ENCODE measurements at regions not wholly inside any gene's neighbourhood (a gene's known extent, or its start where the extent isn't known, plus 50 kb on each side); places are given as distances from the start of the nearest gene placed in this dataset.

GRCh38 chr3:145820170-145820569, 340.8 kb downstream of the PLOD2 start:
- Histone ChIP-seq H3K4me1 (ENCODE audit: control insufficient read depth, insufficient read depth, low read depth, low read length) (no peaks in the 10 kb centered on the region), H4K8ac (ENCODE audit: low read length) (no peak overlapping the region), H3K9ac (ENCODE audit: low read length) (no peak overlapping the region), H4K91ac (ENCODE audit: low read length) (no peak overlapping the region), H3K27me3 (ENCODE audit: control insufficient read depth in 1 of 2, insufficient read depth in 1 of 2, low read length in 2 of 2) (no peaks in the 10 kb centered on the region), H2AK5ac (ENCODE audit: low read length, severe bottlenecking) (no peak overlapping the region), H2BK5ac (ENCODE audit: low read depth, low read length, poor library complexity, severe bottlenecking) (no peak overlapping the region), H3K4me3 (ENCODE audit: insufficient read depth in 1 of 2, low read depth in 1 of 2, low read length in 2 of 2) (no peak overlapping the region), H3K27ac (ENCODE audit: low read length, poor library complexity, severe bottlenecking) (no peak overlapping the region), H3K4me2 (ENCODE audit: low read length, poor library complexity, severe bottlenecking) (no peak overlapping the region), H2BK120ac (ENCODE audit: low read depth, low read length) (no peak overlapping the region), H3K23ac (ENCODE audit: low read length in 2 of 2) (no peak overlapping the region), H3K14ac (ENCODE audit: low read length in 2 of 2) (no peak overlapping the region), H3K4ac (ENCODE audit: low read depth in 1 of 2, low read length in 2 of 2) (no peak overlapping the region), H2BK15ac (ENCODE audit: low read depth, poor library complexity, severe bottlenecking) (no peak overlapping the region), H2BK12ac (ENCODE audit: low read length in 2 of 2) (no peak overlapping the region), H2AFZ (ENCODE audit: low read depth, low read length) (no peak overlapping the region), H3K79me1 (replicated peaks; ENCODE audit: low read length, poor library complexity, severe bottlenecking) (no peaks in the 10 kb centered on the region), H3K36me3 (ENCODE audit: control insufficient read depth in 1 of 2, insufficient read depth in 2 of 2, low read depth in 1 of 2, low read length in 2 of 2) (no peaks in the 10 kb centered on the region), H3K9me3 (ENCODE audit: control insufficient read depth, low read length) (no peaks in the 10 kb centered on the region), H3K18ac (ENCODE audit: low read depth in 1 of 2, low read length in 2 of 2) (no peak overlapping the region)
- no peak for DNase-seq
- WGBS, result 40% methylated on average over 1 of the region's 2 CpGs

- H3K23ac ChIP-seq (ENCODE audit: low read length in 2 of 2), result no peak overlapping the region
- H2BK15ac ChIP-seq (ENCODE audit: low read depth, poor library complexity, severe bottlenecking), result no peak overlapping the region
- no peaks in the 10 kb centered on the region for H3K79me1 ChIP-seq (replicated peaks; ENCODE audit: low read length, poor library complexity, severe bottlenecking)
- H3K14ac ChIP-seq (ENCODE audit: low read length in 2 of 2), result no peak overlapping the region
- H3K18ac ChIP-seq (ENCODE audit: low read depth in 1 of 2, low read length in 2 of 2), result no peak overlapping the region
- no peak overlapping the region for H3K4ac ChIP-seq (ENCODE audit: low read depth in 1 of 2, low read length in 2 of 2)
- no peak overlapping the region for H3K4me3 ChIP-seq (ENCODE audit: insufficient read depth in 1 of 2, low read depth in 1 of 2, low read length in 2 of 2)
- no peak overlapping the region for H2BK12ac ChIP-seq (ENCODE audit: low read length in 2 of 2)
- no peak overlapping the region for H4K91ac ChIP-seq (ENCODE audit: low read length)
- H2AK5ac ChIP-seq (ENCODE audit: low read length, severe bottlenecking), result no peak overlapping the region
- H3K36me3 ChIP-seq (ENCODE audit: control insufficient read depth in 1 of 2, insufficient read depth in 2 of 2, low read depth in 1 of 2, low read length in 2 of 2), result no peaks in the 10 kb centered on the region
- no peak overlapping the region for H3K4me2 ChIP-seq (ENCODE audit: low read length, poor library complexity, severe bottlenecking)
- no peak overlapping the region for H3K9ac ChIP-seq (ENCODE audit: low read length)
- no peaks in the 10 kb centered on the region for H3K4me1 ChIP-seq (ENCODE audit: control insufficient read depth, insufficient read depth, low read depth, low read length)
- no peak overlapping the region for H4K8ac ChIP-seq (ENCODE audit: low read length)
- H3K27me3 ChIP-seq (ENCODE audit: control insufficient read depth in 1 of 2, insufficient read depth in 1 of 2, low read length in 2 of 2), result no peaks in the 10 kb centered on the region
- H2BK5ac ChIP-seq (ENCODE audit: low read depth, low read length, poor library complexity, severe bottlenecking), result no peak overlapping the region
- 91% methylated on average over 1 of the region's 2 CpGs for WGBS
- H3K27ac ChIP-seq (ENCODE audit: low read length, poor library complexity, severe bottlenecking), result no peak overlapping the region
- no peak for DNase-seq
- H3K9me3 ChIP-seq (ENCODE audit: control insufficient read depth, low read length), result no peaks in the 10 kb centered on the region
- no peak overlapping the region for H2BK120ac ChIP-seq (ENCODE audit: low read depth, low read length)
- no peak overlapping the region for H2AFZ ChIP-seq (ENCODE audit: low read depth, low read length)
Measured at GRCh38 chr3:145842294-145842902, 318.6 kb downstream of the PLOD2 start.

- Histone ChIP-seq H3K18ac (ENCODE audit: low read depth in 1 of 2, low read length in 2 of 2) (no peak overlapping the region), H2BK15ac (ENCODE audit: low read depth, poor library complexity, severe bottlenecking) (no peak overlapping the region), H3K4me2 (ENCODE audit: low read length, poor library complexity, severe bottlenecking) (no peak overlapping the region), H3K14ac (ENCODE audit: low read length in 2 of 2) (no peak overlapping the region), H4K8ac (ENCODE audit: low read length) (no peak overlapping the region), H2BK12ac (ENCODE audit: low read length in 2 of 2) (no peak overlapping the region), H3K9me3 (ENCODE audit: control insufficient read depth, low read length) (no peaks in the 10 kb centered on the region), H3K79me1 (replicated peaks; ENCODE audit: low read length, poor library complexity, severe bottlenecking) (no peaks in the 10 kb centered on the region), H3K27me3 (ENCODE audit: control insufficient read depth in 1 of 2, insufficient read depth in 1 of 2, low read length in 2 of 2) (no peaks in the 10 kb centered on the region), H3K36me3 (ENCODE audit: control insufficient read depth in 1 of 2, insufficient read depth in 2 of 2, low read depth in 1 of 2, low read length in 2 of 2) (no peaks in the 10 kb centered on the region), H3K27ac (ENCODE audit: low read length, poor library complexity, severe bottlenecking) (no peak overlapping the region), H3K4me1 (ENCODE audit: control insufficient read depth, insufficient read depth, low read depth, low read length) (no peaks in the 10 kb centered on the region), H3K4ac (ENCODE audit: low read depth in 1 of 2, low read length in 2 of 2) (no peak overlapping the region), H2AK5ac (ENCODE audit: low read length, severe bottlenecking) (no peak overlapping the region), H4K91ac (ENCODE audit: low read length) (no peak overlapping the region), H3K23ac (ENCODE audit: low read length in 2 of 2) (no peak overlapping the region), H2BK5ac (ENCODE audit: low read depth, low read length, poor library complexity, severe bottlenecking) (no peak overlapping the region), H2BK120ac (ENCODE audit: low read depth, low read length) (no peak overlapping the region), H3K9ac (ENCODE audit: low read length) (no peak overlapping the region), H3K4me3 (ENCODE audit: insufficient read depth in 1 of 2, low read depth in 1 of 2, low read length in 2 of 2) (no peak overlapping the region), H2AFZ (ENCODE audit: low read depth, low read length) (no peak overlapping the region)
- no peak for DNase-seq
- 100% methylated on average over 1 of the region's 1 CpG for WGBS
Measured at GRCh38 chr3:145843561-145843960, 317.4 kb downstream of the PLOD2 start.

- H2BK12ac ChIP-seq (ENCODE audit: low read length in 2 of 2), result no peak overlapping the region
- no peak overlapping the region for H2BK5ac ChIP-seq (ENCODE audit: low read depth, low read length, poor library complexity, severe bottlenecking)
- H3K4me2 ChIP-seq (ENCODE audit: low read length, poor library complexity, severe bottlenecking), result no peak overlapping the region
- H3K36me3 ChIP-seq (ENCODE audit: control insufficient read depth in 1 of 2, insufficient read depth in 2 of 2, low read depth in 1 of 2, low read length in 2 of 2), result no peaks in the 10 kb centered on the region
- no peaks in the 10 kb centered on the region for H3K27me3 ChIP-seq (ENCODE audit: control insufficient read depth in 1 of 2, insufficient read depth in 1 of 2, low read length in 2 of 2)
- no peak overlapping the region for H2BK120ac ChIP-seq (ENCODE audit: low read depth, low read length)
- H3K23ac ChIP-seq (ENCODE audit: low read length in 2 of 2), result no peak overlapping the region
- no peak overlapping the region for H3K27ac ChIP-seq (ENCODE audit: low read length, poor library complexity, severe bottlenecking)
- H2AFZ ChIP-seq (ENCODE audit: low read depth, low read length), result no peak overlapping the region
- H3K9me3 ChIP-seq (ENCODE audit: control insufficient read depth, low read length), result no peaks in the 10 kb centered on the region
- H4K8ac ChIP-seq (ENCODE audit: low read length), result no peak overlapping the region
- H3K4me3 ChIP-seq (ENCODE audit: insufficient read depth in 1 of 2, low read depth in 1 of 2, low read length in 2 of 2), result no peak overlapping the region
- no peak overlapping the region for H2AK5ac ChIP-seq (ENCODE audit: low read length, severe bottlenecking)
- WGBS, result 100% methylated on average over 1 of the region's 1 CpG
- no peak overlapping the region for H3K4ac ChIP-seq (ENCODE audit: low read depth in 1 of 2, low read length in 2 of 2)
- H3K18ac ChIP-seq (ENCODE audit: low read depth in 1 of 2, low read length in 2 of 2), result no peak overlapping the region
- H3K14ac ChIP-seq (ENCODE audit: low read length in 2 of 2), result no peak overlapping the region
- peak; percentile 1 for DNase-seq
- no peak overlapping the region for H2BK15ac ChIP-seq (ENCODE audit: low read depth, poor library complexity, severe bottlenecking)
- no peaks in the 10 kb centered on the region for H3K79me1 ChIP-seq (replicated peaks; ENCODE audit: low read length, poor library complexity, severe bottlenecking)
- no peaks in the 10 kb centered on the region for H3K4me1 ChIP-seq (ENCODE audit: control insufficient read depth, insufficient read depth, low read depth, low read length)
- no peak overlapping the region for H3K9ac ChIP-seq (ENCODE audit: low read length)
- no peak overlapping the region for H4K91ac ChIP-seq (ENCODE audit: low read length)
Measured at GRCh38 chr3:145849115-145849514, 311.9 kb downstream of the PLOD2 start.
